ENCODE measurements at regions not wholly inside any gene's neighbourhood (a gene's known extent, or its start where the extent isn't known, plus 50 kb on each side); places are given as distances from the start of the nearest gene placed in this dataset.

- no peaks in the 10 kb centered on the region for H3K36me3 Mint-ChIP-seq (ENCODE audit: unreplicated experiment)
- no peaks in the 10 kb centered on the region for H3K4me1 Mint-ChIP-seq (ENCODE audit: low read depth, unreplicated experiment)
- TF ChIP-seq, protein P1, sequence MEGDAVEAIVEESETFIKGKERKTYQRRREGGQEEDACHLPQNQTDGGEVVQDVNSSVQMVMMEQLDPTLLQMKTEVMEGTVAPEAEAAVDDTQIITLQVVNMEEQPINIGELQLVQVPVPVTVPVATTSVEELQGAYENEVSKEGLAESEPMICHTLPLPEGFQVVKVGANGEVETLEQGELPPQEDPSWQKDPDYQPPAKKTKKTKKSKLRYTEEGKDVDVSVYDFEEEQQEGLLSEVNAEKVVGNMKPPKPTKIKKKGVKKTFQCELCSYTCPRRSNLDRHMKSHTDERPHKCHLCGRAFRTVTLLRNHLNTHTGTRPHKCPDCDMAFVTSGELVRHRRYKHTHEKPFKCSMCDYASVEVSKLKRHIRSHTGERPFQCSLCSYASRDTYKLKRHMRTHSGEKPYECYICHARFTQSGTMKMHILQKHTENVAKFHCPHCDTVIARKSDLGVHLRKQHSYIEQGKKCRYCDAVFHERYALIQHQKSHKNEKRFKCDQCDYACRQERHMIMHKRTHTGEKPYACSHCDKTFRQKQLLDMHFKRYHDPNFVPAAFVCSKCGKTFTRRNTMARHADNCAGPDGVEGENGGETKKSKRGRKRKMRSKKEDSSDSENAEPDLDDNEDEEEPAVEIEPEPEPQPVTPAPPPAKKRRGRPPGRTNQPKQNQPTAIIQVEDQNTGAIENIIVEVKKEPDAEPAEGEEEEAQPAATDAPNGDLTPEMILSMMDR (IDR thresholded peaks at IDR 0.05; ENCODE audit: partially characterized antibody, unreplicated experiment): no peak
- no peak for DNase-seq
- H3K9me3 Mint-ChIP-seq (ENCODE audit: unreplicated experiment): peaks cover 2% of the 10 kb centered on the region
- H3K27me3 Mint-ChIP-seq (ENCODE audit: unreplicated experiment): peaks cover 7% of the 10 kb centered on the region
- no peak overlapping the region for H3K4me3 Mint-ChIP-seq (ENCODE audit: unreplicated experiment)
- H3K27ac Mint-ChIP-seq (ENCODE audit: unreplicated experiment): no peak overlapping the region
These were observed 134.0 kb upstream of the ZIC3 start for GRCh38 chrX:137431693-137432488.

DNA sequence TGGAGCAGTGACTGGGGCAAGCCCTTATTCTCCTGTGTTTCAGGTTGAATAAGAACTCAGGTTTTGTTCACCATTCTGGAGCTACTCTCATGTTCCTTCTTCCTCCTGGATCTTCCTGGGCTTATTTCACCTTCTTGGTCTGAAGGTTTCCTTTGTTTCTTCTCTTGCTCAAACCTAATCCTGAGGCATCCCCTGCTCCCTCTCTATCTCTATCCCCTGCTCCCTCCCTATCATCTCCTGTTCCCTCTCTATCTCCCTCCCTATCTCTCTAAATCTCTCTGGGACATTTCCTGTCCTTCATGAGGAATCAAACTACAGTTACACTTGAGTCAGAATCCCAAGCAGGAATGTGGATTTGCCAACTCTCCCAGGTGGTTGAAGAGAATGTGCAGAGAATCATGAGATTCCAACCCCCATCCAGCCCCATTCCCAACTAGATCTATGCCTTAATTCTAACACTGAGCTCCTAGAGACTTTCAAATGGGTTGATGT, 134.9 kb upstream of the ZIC3 start:
- H3K4me1 Mint-ChIP-seq (ENCODE audit: low read depth, unreplicated experiment): peaks cover 5% of the 10 kb centered on the region
- H3K4me3 Mint-ChIP-seq (ENCODE audit: unreplicated experiment): no peak overlapping the region

DNA sequence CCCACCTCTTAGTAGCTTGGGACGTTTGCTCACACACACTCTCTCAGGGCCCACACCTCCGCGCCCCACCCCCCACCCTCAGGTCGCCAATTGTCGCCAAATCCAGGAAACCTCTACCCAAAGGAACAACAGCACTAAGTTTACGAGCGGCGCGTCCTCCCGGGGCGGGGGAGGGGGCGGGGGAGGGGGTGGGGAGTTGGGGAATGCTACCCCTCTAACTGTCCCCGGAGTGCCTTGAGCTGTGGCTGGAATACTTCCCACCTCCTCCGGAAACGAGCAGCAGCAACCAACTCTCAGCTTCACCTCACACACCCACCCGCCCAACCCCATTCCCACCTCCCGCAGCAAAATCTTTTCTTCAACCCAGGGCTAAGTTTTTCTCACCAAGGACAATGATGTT, 135.6 kb upstream of the ZIC3 start:
- H3K4me3 Mint-ChIP-seq (ENCODE audit: unreplicated experiment): no peak overlapping the region
- peaks cover 6% of the 10 kb centered on the region for H3K9me3 Mint-ChIP-seq (ENCODE audit: unreplicated experiment)
- peaks cover 13% of the 10 kb centered on the region for H3K27me3 Mint-ChIP-seq (ENCODE audit: unreplicated experiment)
- TF ChIP-seq, protein P1 (IDR thresholded peaks at IDR 0.05; ENCODE audit: partially characterized antibody, unreplicated experiment): no peak
- DNase-seq: no peak
- H3K4me1 Mint-ChIP-seq (ENCODE audit: low read depth, unreplicated experiment): peaks cover 9% of the 10 kb centered on the region
- H3K27ac Mint-ChIP-seq (ENCODE audit: unreplicated experiment): no peak overlapping the region
- no peaks in the 10 kb centered on the region for H3K36me3 Mint-ChIP-seq (ENCODE audit: unreplicated experiment)

More for the DNA sequence above, 134.9 kb upstream of the ZIC3 start:
- Mint-ChIP-seq H3K9me3 (ENCODE audit: unreplicated experiment) (peaks cover 2% of the 10 kb centered on the region), H3K27ac (ENCODE audit: unreplicated experiment) (no peak overlapping the region), H3K27me3 (ENCODE audit: unreplicated experiment) (peaks cover 10% of the 10 kb centered on the region), H3K36me3 (ENCODE audit: unreplicated experiment) (no peaks in the 10 kb centered on the region)
- TF ChIP-seq, protein P1 (IDR thresholded peaks at IDR 0.05; ENCODE audit: partially characterized antibody, unreplicated experiment): no peak
- no peak for DNase-seq

DNA sequence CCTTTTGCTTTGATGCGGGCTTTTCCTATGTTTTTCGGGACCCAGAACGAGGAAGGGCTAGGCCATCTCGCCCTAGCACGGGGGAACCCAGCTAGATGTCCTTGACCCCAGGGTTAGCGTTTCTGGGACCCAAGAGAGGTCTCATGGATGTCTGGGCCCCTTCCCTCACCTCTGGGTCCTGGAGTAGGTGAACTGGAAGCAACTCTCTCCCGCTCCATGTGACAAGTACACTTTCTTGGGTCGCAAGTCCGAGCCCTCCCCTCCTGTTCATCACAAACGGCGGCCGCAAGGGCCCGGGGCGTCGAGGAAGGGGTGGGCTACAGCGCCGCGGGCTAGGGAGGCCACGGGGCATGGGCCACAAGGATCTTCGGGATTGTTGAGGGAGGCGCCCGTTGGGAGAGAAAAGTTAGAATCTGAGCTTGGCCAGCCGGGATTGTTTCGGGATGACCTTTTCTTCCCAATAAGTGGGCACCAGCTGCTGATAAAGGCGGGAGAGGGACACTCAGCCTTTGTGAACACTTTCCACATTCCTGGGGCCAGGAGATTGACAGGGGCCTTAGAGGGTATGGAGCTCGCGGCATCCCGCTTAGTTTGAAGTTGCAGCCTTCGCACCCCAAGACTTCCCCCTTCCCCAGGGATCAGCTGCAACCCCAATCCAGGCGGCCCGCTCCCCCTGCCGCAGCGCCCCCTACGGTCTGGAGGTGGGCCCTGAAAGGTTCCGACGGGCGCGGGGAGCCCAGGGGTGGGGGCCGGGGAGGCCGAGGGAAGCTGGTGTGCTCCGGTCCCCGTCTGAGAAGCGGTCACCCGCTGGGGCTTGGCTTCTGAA, 136.9 kb upstream of the ZIC3 start:
- TF ChIP-seq, protein P1 (IDR thresholded peaks at IDR 0.05; ENCODE audit: partially characterized antibody, unreplicated experiment): peak; percentile 25
- H3K4me3 Mint-ChIP-seq (ENCODE audit: unreplicated experiment): no peak overlapping the region
- peaks cover 6% of the 10 kb centered on the region for H3K9me3 Mint-ChIP-seq (ENCODE audit: unreplicated experiment)
- peak; percentile 20 for DNase-seq
- peaks cover 9% of the 10 kb centered on the region for H3K4me1 Mint-ChIP-seq (ENCODE audit: low read depth, unreplicated experiment)
- peaks cover 11% of the 10 kb centered on the region for H3K27me3 Mint-ChIP-seq (ENCODE audit: unreplicated experiment)
- no peak overlapping the region for H3K27ac Mint-ChIP-seq (ENCODE audit: unreplicated experiment)
- H3K36me3 Mint-ChIP-seq (ENCODE audit: unreplicated experiment): no peaks in the 10 kb centered on the region
